Uterus (tissue), 2 donors: ENCODE measurements at regions not wholly inside any gene's neighbourhood (a gene's known extent, or its start where the extent isn't known, plus 50 kb on each side); places are given as distances from the start of the nearest gene placed in this dataset.

Source experiments
- CTCF ChIP-seq, 4 experiments: fragments of 200-600 bp in 2 of 4; fragments of 450-650 bp in 2 of 4; sonication (generic) in 2 of 4; IDR thresholded peaks; one replicate each; pipeline ENCODE4 v1.5.1; 2016 to 2019; ENCODE audit warnings: antibody characterized with exemption in 4 of 4, mild to moderate bottlenecking in 2 of 4, moderate library complexity in 1 of 4
- POLR2A ChIP-seq, 2 donors: fragments of 450-650 bp; IDR thresholded peaks; one replicate each; pipeline ENCODE4 v1.6.1; 2016; ENCODE audit warnings: antibody characterized with exemption in 2 of 2, mild to moderate bottlenecking in 1 of 2, moderate library complexity in 1 of 2

DNA sequence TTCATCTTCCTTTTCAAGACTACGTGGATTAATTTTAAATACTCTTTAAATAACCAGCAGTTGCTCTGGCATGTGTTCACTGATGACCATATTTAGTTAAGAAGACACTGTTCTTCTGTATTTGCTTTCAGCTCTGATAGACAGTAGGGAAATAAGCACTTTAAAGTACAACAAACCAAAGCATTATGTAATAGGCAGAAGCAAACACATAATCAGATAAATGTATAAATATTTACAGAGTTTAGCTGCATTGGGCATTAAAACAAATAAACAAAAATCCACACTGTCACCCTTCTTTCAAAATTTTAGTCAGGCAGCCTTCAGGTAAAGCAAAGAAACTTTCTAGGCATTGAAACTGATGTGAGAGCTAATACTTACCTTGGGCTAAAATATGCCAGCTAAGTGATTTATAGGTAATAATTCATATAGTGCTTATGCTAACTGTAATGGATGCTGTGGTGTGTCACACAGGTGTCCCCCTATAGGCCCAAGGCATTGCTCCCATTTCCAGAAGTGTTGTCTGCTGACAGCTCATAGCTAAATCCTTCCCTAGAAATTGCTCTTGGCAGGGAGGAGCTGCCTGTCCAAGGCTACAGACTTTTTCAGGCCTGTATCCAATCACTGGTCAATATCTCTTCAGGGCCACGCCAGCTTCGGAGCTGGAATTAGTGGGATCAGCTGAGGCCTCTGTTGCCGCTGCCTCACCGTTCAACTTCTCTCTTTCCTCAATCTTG is 111.5 kb upstream of the CITED2 start:
- no peak for TF ChIP-seq POLR2A (IDR thresholded peaks at IDR 0.05)
- TF ChIP-seq CTCF (IDR thresholded peaks at IDR 0.05) = no peak
